GM12892 (cell line): ENCODE measurements at regions not wholly inside any gene's neighbourhood (a gene's known extent, or its start where the extent isn't known, plus 50 kb on each side); places are given as distances from the start of the nearest gene placed in this dataset.

ENCODE experiments used
- POLR2A ChIP-seq: IDR thresholded peaks from 2 replicates; pipeline ENCODE4 v1.6.1; 2011; ENCODE audit warnings: low read depth, low read length, control low read depth
- POLR2AphosphoS5 ChIP-seq: IDR thresholded peaks from 2 replicates; pipeline ENCODE4 v1.6.1; 2011; ENCODE audit warnings: low read depth, low read length, control low read depth
- TAF1 ChIP-seq: IDR thresholded peaks from 2 replicates; pipeline ENCODE4 v1.6.1; 2011; ENCODE audit warnings: low read depth, mild to moderate bottlenecking, control low read depth, low read length, borderline replicate concordance

DNA sequence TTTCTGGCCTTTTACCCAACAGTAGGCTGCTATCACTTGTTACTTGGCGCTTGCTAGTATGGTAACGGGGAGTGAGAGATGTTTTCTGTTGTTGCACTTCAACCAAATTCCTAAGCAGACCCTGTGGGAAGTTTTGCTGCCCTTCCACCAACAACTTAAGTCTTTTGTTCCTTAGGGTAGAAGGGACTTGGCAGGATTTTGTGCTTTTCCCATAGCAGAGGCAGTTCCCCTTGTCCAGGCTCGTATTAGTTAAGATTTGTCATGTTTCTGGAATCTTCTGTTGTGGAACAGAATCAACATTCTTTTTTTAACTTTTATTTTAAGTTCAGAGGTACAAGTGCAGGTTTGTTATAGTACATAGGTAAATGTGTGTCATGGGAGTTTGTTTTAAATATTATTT, 73.2 kb upstream of the SGIP1 start:
- no peak for TF ChIP-seq POLR2A
- no peak for TF ChIP-seq POLR2AphosphoS5
- no peak for TF ChIP-seq TAF1
